GM23338 (cell line): ENCODE measurements at regions not wholly inside any gene's neighbourhood (a gene's known extent, or its start where the extent isn't known, plus 50 kb on each side); places are given as distances from the start of the nearest gene placed in this dataset.

ENCODE experiments used
- ATAC-seq: fragments of 200-7000 bp; cut with Tn5 transposase; 3 replicates; pipeline ENCODE4 v1.9.1; 2020
- DNase-seq: peaks from one replicate; pipeline ENCODE4 v3.0.0-alpha.2; 2015; ENCODE audit warnings: low spot score
- H2AFZ ChIP-seq: fragments of 200-600 bp; sonication (generic); 2 replicates; pipeline ENCODE4 v1.8.0; 2016; ENCODE audit warnings: antibody characterized with exemption, mild to moderate bottlenecking, moderate library complexity
- H3F3A ChIP-seq: fragments of 200-600 bp; sonication (generic); replicated peaks from 2 replicates; pipeline ENCODE4 v1.8.0; 2017; ENCODE audit warnings: antibody characterized with exemption, mixed run types, low read depth
- H3K27ac ChIP-seq: fragments of 200-600 bp; sonication (generic); 2 replicates; pipeline ENCODE4 v1.6.1; 2016; ENCODE audit warnings: low read depth
- H3K27me3 ChIP-seq: fragments of 200-600 bp; sonication (generic); 2 replicates; pipeline ENCODE4 v1.8.0; 2016; ENCODE audit warnings: mild to moderate bottlenecking, mixed run types, moderate library complexity; ENCODE audit not compliant: insufficient read depth
- H3K36me3 ChIP-seq: fragments of 200-600 bp; sonication (generic); 2 replicates; pipeline ENCODE4 v1.8.0; 2016; ENCODE audit warnings: mild to moderate bottlenecking; ENCODE audit not compliant: insufficient read depth
- H3K4me1 ChIP-seq: fragments of 200-600 bp; sonication (generic); 2 replicates; pipeline ENCODE4 v1.8.0; 2016; ENCODE audit warnings: mild to moderate bottlenecking, moderate library complexity; ENCODE audit not compliant: insufficient read depth
- H3K4me2 ChIP-seq: fragments of 200-600 bp; sonication (generic); 2 replicates; pipeline ENCODE4 v1.7.1; 2017; ENCODE audit warnings: mixed run types
- H3K4me3 ChIP-seq: fragments of 200-600 bp; sonication (generic); 2 replicates; pipeline ENCODE4 v1.6.1; 2016; ENCODE audit warnings: mixed run types
- H3K79me2 ChIP-seq: fragments of 200-600 bp; sonication (generic); replicated peaks from 2 replicates; pipeline ENCODE4 v1.8.0; 2017; ENCODE audit warnings: mild to moderate bottlenecking; ENCODE audit not compliant: insufficient read depth
- H3K9me2 ChIP-seq: fragments of 200-600 bp; sonication (generic); 2 replicates; pipeline ENCODE4 v1.8.0; 2017; ENCODE audit not compliant: insufficient read depth
- H4K20me1 ChIP-seq: fragments of 200-600 bp; sonication (generic); replicated peaks from 2 replicates; pipeline ENCODE4 v1.8.0; 2017; ENCODE audit warnings: mild to moderate bottlenecking; ENCODE audit not compliant: insufficient read depth
- H3K27ac Mint-ChIP-seq: 2 replicates; pipeline ENCODE4 v1.8.0; 2020; ENCODE audit warnings: inconsistent platforms, mild to moderate bottlenecking, moderate library complexity, mixed read lengths
- H3K27me3 Mint-ChIP-seq: 3 replicates; pipeline ENCODE4 v1.8.0; 2022; ENCODE audit warnings: low read depth, mild to moderate bottlenecking, moderate library complexity, mixed read lengths, inconsistent platforms; ENCODE audit not compliant: insufficient read depth, poor library complexity
- H3K36me3 Mint-ChIP-seq: 3 replicates; pipeline ENCODE4 v1.8.0; 2021; ENCODE audit warnings: low read depth, mild to moderate bottlenecking, inconsistent platforms, moderate library complexity, mixed read lengths
- H3K4me1 Mint-ChIP-seq: 3 replicates; pipeline ENCODE4 v1.8.0; 2020; ENCODE audit warnings: mild to moderate bottlenecking, inconsistent platforms, mixed read lengths
- H3K4me3 Mint-ChIP-seq: 3 replicates; pipeline ENCODE4 v1.8.0; 2021; ENCODE audit warnings: moderate library complexity, mild to moderate bottlenecking, inconsistent platforms, mixed read lengths
- H3K9me3 Mint-ChIP-seq: 3 replicates; pipeline ENCODE4 v1.8.0; 2020; ENCODE audit warnings: moderate library complexity, mild to moderate bottlenecking, inconsistent platforms, mixed read lengths
- CREB1 ChIP-seq: fragments of 250-450 bp; sonication (Bioruptor Pico); IDR thresholded peaks from 2 replicates; pipeline ENCODE4 v1.5.0; 2020; ENCODE audit warnings: low read depth, mild to moderate bottlenecking, moderate library complexity
- EZH2 ChIP-seq: fragments of 200-600 bp; sonication (generic); IDR thresholded peaks from one replicate; pipeline ENCODE4 v1.8.0; 2017; ENCODE audit warnings: antibody characterized with exemption, mild to moderate bottlenecking, low read depth; ENCODE audit not compliant: unreplicated experiment
- EZH2phosphoT487 ChIP-seq: fragments of 200-600 bp; sonication (generic); IDR thresholded peaks from one replicate; pipeline ENCODE4 v1.8.1; 2018; ENCODE audit warnings: antibody characterized with exemption; ENCODE audit not compliant: unreplicated experiment
- JUNB ChIP-seq: IDR thresholded peaks from one replicate; pipeline ENCODE4 v1.6.1; 2016; ENCODE audit warnings: antibody characterized with exemption; ENCODE audit not compliant: unreplicated experiment
- NANOG ChIP-seq: IDR thresholded peaks from 2 replicates; pipeline ENCODE4 v1.6.1; 2016; ENCODE audit warnings: antibody characterized with exemption, borderline replicate concordance
- POLR2AphosphoS5 ChIP-seq: IDR thresholded peaks from 2 replicates; pipeline ENCODE4 v1.6.1; 2016; ENCODE audit warnings: antibody characterized with exemption, low read depth
- REST ChIP-seq: IDR thresholded peaks from one replicate; pipeline ENCODE4 v1.6.1; 2018; ENCODE audit warnings: antibody characterized with exemption; ENCODE audit not compliant: unreplicated experiment
- STAT1 ChIP-seq: IDR thresholded peaks from one replicate; pipeline ENCODE4 v1.6.1; 2016; ENCODE audit warnings: antibody characterized with exemption; ENCODE audit not compliant: unreplicated experiment
- ZNF114 ChIP-seq: fragments of 250-450 bp; sonication (Bioruptor Pico); IDR thresholded peaks from 2 replicates; pipeline ENCODE4 v1.5.0; 2020; ENCODE audit warnings: mild to moderate bottlenecking, moderate library complexity
- ZNF331 ChIP-seq: fragments of 250-450 bp; sonication (Bioruptor Pico); IDR thresholded peaks from 2 replicates; pipeline ENCODE4 v1.5.0; 2020; ENCODE audit warnings: low read depth, mild to moderate bottlenecking, moderate library complexity
- TF ChIP-seq, protein P1 (sequence below), 2 experiments: fragments of 200-600 bp in 1 of 2; sonication (generic) in 1 of 2; conservative IDR thresholded peaks; 2 replicates each; pipeline versions ENCODE4 v1.5.1 to v1.6.1; 2016 to 2017; ENCODE audit warnings: antibody characterized with exemption in 2 of 2, low read depth in 2 of 2, mild to moderate bottlenecking in 2 of 2, moderate library complexity in 1 of 2
- TF ChIP-seq, protein P2 (sequence below): IDR thresholded peaks from 2 replicates; pipeline ENCODE4 v1.6.1; 2016; ENCODE audit warnings: antibody characterized with exemption
- TF ChIP-seq, protein P3 (sequence below): fragments of 250-450 bp; sonication (Bioruptor Pico); IDR thresholded peaks from 2 replicates; pipeline ENCODE4 v1.5.0; 2020; ENCODE audit warnings: mild to moderate bottlenecking, moderate library complexity

DNA sequence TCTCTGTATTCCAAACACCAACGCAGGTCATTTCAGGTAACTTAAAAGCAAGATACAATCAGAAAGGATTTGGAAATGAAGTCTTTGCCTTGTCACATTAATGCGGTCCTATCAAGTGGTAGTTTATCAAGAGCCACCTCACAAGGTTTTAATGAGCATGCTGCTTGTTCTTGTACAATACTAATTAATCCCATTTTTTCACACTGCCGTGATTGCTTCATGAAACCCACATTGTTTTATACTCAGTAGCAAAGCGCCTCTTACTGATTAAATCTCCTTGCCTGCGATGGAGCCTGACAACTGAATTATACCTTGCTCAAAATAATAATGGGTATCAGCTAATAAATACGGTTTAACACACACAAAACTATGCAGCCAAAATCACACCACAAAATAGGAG is 234.1 kb upstream of the TSHZ2 start:
- ATAC-seq (no peak), DNase-seq (no peak)
- Histone ChIP-seq H3K36me3 (no peaks in the 10 kb centered on the region), H3K79me2 (no peaks in the 10 kb centered on the region), H3F3A (no peaks in the 10 kb centered on the region), H3K27ac (no peak overlapping the region), H2AFZ (peak overlapping the region; percentile 9; the same call in 1 of the 2 replicates), H3K9me2 (peaks cover 6% of the 10 kb centered on the region; the same call in 1 of the 2 replicates), H3K4me1 (no peaks in the 10 kb centered on the region), H3K27me3 (no peaks in the 10 kb centered on the region), H3K4me3 (no peak overlapping the region), H3K4me2 (no peak overlapping the region), H4K20me1 (no peaks in the 10 kb centered on the region)
- H3K4me3 Mint-ChIP-seq, result no peak overlapping the region
- peaks cover 3% of the 10 kb centered on the region for H3K27me3 Mint-ChIP-seq
- peaks cover 5% of the 10 kb centered on the region; the same call in 1 of the 3 replicates for H3K4me1 Mint-ChIP-seq
- no peak overlapping the region for H3K27ac Mint-ChIP-seq
- H3K9me3 Mint-ChIP-seq, result no peaks in the 10 kb centered on the region
- H3K36me3 Mint-ChIP-seq, result no peaks in the 10 kb centered on the region
- TF ChIP-seq, protein P1, sequence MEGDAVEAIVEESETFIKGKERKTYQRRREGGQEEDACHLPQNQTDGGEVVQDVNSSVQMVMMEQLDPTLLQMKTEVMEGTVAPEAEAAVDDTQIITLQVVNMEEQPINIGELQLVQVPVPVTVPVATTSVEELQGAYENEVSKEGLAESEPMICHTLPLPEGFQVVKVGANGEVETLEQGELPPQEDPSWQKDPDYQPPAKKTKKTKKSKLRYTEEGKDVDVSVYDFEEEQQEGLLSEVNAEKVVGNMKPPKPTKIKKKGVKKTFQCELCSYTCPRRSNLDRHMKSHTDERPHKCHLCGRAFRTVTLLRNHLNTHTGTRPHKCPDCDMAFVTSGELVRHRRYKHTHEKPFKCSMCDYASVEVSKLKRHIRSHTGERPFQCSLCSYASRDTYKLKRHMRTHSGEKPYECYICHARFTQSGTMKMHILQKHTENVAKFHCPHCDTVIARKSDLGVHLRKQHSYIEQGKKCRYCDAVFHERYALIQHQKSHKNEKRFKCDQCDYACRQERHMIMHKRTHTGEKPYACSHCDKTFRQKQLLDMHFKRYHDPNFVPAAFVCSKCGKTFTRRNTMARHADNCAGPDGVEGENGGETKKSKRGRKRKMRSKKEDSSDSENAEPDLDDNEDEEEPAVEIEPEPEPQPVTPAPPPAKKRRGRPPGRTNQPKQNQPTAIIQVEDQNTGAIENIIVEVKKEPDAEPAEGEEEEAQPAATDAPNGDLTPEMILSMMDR (conservative IDR thresholded peaks at IDR 0.05; ENCODE audit: low read depth in 2 of 2), result no peak
- TF ChIP-seq ZNF331 (CRISPR knock-in tag), result no peak
- no peak for TF ChIP-seq JUNB
- TF ChIP-seq, protein P2, sequence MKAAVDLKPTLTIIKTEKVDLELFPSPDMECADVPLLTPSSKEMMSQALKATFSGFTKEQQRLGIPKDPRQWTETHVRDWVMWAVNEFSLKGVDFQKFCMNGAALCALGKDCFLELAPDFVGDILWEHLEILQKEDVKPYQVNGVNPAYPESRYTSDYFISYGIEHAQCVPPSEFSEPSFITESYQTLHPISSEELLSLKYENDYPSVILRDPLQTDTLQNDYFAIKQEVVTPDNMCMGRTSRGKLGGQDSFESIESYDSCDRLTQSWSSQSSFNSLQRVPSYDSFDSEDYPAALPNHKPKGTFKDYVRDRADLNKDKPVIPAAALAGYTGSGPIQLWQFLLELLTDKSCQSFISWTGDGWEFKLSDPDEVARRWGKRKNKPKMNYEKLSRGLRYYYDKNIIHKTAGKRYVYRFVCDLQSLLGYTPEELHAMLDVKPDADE, result no peak
- no peak for TF ChIP-seq REST
- no peak for TF ChIP-seq CREB1
- no peak for TF ChIP-seq EZH2
- TF ChIP-seq NANOG, result no peak
- no peak for TF ChIP-seq STAT1
- TF ChIP-seq POLR2AphosphoS5, result no peak
- TF ChIP-seq EZH2phosphoT487, result no peak
- TF ChIP-seq, protein P3, sequence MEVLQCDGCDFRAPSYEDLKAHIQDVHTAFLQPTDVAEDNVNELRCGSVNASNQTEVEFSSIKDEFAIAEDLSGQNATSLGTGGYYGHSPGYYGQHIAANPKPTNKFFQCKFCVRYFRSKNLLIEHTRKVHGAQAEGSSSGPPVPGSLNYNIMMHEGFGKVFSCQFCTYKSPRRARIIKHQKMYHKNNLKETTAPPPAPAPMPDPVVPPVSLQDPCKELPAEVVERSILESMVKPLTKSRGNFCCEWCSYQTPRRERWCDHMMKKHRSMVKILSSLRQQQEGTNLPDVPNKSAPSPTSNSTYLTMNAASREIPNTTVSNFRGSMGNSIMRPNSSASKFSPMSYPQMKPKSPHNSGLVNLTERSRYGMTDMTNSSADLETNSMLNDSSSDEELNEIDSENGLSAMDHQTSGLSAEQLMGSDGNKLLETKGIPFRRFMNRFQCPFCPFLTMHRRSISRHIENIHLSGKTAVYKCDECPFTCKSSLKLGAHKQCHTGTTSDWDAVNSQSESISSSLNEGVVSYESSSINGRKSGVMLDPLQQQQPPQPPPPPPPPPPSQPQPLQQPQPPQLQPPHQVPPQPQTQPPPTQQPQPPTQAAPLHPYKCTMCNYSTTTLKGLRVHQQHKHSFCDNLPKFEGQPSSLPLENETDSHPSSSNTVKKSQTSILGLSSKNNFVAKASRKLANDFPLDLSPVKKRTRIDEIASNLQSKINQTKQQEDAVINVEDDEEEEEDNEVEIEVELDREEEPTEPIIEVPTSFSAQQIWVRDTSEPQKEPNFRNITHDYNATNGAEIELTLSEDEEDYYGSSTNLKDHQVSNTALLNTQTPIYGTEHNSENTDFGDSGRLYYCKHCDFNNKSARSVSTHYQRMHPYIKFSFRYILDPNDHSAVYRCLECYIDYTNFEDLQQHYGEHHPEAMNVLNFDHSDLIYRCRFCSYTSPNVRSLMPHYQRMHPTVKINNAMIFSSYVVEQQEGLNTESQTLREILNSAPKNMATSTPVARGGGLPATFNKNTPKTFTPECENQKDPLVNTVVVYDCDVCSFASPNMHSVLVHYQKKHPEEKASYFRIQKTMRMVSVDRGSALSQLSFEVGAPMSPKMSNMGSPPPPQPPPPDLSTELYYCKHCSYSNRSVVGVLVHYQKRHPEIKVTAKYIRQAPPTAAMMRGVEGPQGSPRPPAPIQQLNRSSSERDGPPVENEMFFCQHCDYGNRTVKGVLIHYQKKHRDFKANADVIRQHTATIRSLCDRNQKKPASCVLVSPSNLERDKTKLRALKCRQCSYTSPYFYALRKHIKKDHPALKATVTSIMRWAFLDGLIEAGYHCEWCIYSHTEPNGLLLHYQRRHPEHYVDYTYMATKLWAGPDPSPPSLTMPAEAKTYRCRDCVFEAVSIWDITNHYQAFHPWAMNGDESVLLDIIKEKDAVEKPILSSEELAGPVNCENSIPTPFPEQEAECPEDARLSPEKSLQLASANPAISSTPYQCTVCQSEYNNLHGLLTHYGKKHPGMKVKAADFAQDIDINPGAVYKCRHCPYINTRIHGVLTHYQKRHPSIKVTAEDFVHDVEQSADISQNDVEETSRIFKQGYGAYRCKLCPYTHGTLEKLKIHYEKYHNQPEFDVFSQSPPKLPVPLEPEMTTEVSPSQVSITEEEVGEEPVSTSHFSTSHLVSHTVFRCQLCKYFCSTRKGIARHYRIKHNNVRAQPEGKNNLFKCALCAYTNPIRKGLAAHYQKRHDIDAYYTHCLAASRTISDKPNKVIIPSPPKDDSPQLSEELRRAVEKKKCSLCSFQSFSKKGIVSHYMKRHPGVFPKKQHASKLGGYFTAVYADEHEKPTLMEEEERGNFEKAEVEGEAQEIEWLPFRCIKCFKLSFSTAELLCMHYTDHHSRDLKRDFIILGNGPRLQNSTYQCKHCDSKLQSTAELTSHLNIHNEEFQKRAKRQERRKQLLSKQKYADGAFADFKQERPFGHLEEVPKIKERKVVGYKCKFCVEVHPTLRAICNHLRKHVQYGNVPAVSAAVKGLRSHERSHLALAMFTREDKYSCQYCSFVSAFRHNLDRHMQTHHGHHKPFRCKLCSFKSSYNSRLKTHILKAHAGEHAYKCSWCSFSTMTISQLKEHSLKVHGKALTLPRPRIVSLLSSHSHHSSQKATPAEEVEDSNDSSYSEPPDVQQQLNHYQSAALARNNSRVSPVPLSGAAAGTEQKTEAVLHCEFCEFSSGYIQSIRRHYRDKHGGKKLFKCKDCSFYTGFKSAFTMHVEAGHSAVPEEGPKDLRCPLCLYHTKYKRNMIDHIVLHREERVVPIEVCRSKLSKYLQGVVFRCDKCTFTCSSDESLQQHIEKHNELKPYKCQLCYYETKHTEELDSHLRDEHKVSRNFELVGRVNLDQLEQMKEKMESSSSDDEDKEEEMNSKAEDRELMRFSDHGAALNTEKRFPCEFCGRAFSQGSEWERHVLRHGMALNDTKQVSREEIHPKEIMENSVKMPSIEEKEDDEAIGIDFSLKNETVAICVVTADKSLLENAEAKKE (CRISPR knock-in tag), result no peak
- no peak for TF ChIP-seq ZNF114
